IPS DF 19.7 (cell line): ENCODE measurements at regions not wholly inside any gene's neighbourhood (a gene's known extent, or its start where the extent isn't known, plus 50 kb on each side); places are given as distances from the start of the nearest gene placed in this dataset.

Experiments
- DNase-seq: peaks from one replicate; pipeline ENCODE4 v3.0.0-alpha.2; 2013; ENCODE audit warnings: low read depth, low spot score

DNA sequence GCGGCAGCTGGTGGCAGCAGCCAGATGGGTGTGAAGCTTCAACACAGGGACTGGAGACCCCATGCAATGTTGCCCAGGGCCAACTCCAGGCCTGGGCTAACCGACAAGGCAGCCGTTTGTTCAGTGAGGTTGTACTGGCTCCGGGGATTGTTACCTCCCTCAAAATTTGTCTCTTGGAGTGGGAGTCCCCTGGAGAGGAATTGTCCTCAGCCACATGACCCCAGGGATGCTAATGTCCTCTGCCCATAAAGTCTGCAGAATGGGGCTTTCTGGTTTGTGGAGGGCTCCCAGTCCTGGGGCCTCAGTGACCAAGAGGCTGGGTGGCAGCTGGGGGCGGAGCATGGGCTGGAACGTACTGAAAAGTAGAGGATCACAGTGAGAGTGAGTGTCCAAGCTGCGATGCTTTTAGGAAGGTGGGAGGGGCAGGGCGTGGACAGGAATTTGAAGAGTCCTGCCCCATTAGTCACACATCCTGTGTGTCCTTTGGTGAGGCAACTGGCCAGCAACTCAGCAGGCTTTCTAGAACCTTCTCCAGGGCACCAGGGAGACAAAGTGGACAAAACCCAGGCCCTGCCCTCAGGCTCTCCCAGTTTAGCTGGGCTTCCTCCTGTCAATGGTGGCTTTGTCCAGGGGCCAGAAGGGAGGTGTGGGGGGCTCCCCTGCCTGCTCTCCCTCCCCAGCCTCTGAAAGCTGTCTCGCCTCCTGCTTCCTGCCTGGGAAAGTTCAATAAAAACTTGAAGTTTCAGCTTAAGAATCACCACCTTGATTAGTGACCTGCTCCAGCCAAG lies 114.0 kb downstream of the NSG2 start:
- no peak for DNase-seq

DNA sequence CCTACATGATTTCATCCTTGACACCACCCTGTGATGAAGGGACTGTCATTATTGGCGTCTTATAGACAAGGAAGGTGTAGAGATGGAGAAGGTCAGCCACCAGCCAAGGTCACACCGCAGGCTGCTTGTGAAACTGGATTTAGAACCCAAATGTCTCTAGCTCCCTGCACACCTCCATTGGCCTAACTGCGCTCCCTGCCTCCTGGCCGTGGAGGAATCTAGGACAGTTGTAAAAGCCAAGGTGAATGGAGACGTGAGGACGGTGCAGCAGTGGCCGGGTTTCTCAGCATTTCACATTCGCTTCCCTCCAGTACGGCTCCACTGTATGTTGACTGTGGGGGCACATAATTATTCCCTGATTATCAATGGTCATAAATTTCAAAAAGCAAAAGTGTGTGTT lies 119.9 kb downstream of the NSG2 start:
- DNase-seq = no peak

DNA sequence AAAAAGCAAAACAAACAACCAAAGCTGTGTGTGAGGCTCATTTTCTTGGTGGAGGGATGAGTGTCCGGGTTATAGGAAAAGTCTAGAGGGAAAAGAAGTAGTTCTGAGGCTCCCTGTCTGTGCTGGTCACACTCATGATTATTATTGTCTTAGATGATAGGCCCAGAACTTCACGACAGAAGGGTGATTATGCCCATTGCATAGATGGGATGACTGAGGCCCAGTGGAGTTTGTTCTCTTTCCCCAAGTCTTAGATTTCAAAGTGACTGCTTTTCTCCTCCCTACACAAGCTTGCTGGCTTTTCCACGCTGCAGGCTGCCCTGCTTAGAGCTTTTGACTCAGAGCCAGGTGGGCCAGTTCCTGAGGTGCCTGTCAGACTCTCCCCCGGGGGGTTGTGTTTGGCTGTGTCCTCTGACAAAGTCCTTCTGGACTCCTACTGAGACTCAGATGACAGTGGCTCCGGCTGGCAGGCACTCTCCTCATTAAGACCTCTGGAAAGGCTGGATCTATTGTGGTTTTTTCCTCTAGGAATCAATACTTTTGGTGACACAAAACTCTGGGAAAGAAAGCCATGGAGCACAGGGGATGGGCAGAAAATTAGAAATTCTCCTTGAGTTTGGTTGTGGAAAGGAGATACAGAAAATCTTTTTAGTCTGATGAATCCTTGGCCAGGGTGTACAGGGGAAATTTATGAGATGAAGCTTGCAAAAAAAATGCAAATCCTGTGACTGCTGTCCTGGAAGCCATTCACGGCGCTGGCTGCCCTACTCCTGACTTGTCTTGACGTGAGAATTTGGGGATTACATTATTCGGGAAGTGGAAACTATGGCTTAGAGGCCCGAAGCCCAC lies 120.9 kb downstream of the NSG2 start:
- no peak for DNase-seq

DNA sequence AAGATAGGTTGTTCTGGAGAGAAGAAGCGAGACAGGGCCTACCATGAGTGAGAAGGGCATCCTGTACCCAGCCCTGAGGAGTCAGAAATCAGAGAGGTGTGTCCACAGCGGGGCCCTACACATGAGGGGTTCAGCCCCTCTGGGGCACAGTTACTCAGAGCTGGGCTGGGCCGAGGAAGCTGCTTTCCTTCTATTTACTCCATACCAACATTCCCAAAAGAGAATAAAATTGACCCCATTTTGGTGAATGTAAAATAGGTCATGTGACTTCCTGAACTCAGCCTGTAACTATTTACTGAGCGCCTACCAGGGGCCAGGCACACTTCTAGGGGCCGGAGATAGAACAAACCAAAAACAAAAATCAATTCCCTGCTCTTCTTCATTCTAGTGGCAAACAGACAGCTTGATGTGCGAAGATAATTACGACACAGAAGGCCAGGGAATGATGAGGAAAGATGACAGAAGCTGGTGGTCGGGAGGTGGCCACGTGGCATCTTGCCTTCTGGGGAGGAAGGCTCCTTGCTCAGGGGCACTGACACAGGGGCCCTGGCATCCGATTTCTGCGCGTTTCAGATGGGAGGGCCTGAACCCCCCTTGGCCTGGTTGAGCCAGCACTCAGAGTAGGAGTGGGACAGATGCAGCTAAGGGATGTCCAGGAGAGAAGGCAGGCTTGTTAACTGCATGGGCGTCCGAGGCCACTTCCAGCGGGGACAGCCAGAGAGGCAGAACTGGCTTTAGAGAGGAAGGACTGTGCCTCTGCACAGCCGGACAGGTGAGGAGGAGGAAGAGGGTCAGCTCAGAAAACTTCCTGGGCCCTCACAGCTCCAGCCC lies 121.8 kb downstream of the NSG2 start:
- no peak for DNase-seq

DNA sequence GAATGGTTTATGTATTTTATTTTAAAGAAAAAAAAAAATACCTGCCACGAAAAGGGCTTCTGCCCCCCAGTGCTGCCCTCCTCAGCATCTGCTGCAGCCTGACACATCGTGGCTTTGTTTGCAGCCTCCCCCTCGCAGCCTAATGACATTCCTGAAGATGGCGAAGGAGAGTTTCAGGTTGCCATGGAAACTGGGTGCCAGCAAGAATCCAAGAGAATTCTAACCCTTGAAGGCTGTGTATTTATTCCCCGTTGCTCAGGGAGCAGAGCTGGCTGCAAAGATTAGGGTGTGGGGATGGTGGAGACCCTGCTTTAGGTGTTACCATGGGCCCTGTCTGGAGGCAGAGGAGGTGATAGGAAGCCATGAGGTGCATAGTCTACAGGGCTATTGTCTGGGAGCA lies 126.6 kb downstream of the NSG2 start:
- DNase-seq = no peak

DNA sequence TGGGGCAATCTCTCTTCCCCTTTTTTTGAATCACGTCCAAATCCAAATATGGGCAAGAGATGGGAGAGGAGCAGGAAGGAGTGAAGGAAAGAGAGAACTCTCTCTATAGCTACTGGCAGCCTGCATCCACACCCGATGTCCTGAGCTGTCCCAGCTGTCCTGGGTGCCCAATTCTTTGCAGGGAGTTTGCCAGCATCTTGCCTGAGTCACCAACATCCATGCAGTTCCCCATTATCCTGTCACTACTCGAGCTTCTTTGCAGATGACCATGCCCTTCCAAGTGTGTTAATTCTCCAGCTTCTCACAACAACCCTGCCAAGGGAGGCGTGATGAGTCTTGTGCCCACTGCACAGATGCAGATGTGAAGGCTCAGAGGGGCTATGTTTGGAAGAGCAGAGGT lies 127.1 kb downstream of the NSG2 start:
- no peak for DNase-seq

DNA sequence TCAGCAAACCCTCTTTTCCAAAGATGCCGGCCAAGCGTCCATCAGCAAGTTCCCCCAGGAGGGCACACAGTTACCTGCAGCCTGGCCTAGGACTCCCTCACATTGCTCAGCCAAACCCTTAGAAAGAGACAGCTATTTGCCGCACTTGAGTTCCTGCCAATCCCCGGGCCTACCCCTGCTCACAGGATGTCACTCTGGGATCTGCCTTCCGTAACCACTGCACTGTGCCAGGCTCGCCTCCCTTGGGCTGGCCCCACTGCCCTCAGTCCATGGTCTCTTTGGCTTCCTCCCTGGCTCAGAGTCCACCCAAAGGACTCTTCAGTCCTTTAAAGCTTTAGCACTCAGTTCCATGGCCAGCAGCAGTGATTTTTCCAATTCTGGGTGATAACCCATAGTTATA lies 128.3 kb downstream of the NSG2 start:
- no peak for DNase-seq

DNA sequence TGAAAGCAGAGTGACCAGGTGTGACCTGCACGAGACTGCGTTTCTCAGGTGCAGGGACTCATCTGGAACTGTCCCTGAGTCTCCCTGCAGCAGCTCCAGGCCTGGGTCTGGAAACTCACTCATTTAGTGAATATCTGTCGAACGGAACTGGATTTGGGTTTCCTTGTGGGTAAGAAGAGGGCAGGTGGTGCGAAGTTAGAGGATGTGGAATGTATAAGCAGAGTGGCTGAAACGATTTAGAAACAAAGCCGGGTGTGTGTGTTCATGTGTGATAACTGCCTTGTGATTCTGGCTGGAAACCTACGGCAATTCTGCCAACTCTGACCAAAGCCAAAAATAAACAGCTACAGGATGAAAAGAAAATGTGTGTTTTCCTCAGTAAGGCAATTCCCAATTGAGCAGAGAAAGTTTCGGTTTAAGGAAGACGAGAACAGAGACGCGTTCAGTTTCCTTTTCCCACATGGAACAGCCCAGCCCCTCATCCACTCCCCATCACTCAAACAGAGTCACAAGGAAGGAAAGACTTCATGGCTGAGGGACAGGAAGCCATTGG lies 130.3 kb downstream of the NSG2 start:
- no peak for DNase-seq

DNA sequence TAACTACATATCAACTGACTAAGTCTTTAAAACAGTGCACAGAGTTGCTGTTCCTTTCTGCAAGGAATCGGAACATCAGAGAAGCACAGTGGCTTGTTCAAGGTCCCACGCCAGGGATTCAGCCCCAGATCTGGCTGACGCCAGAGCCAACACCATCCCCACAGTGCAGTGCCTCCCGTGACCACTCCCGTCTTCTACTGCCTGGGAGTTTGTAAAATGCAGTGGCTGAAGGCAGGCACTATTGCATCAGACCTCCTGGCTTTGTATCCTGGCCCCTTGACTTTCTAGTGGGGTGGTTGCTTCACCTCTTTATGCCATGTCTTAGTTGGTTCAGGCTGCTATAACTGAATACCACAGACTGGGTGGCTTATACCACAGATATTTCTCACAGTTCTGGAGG lies 131.0 kb downstream of the NSG2 start:
- DNase-seq = no peak

DNA sequence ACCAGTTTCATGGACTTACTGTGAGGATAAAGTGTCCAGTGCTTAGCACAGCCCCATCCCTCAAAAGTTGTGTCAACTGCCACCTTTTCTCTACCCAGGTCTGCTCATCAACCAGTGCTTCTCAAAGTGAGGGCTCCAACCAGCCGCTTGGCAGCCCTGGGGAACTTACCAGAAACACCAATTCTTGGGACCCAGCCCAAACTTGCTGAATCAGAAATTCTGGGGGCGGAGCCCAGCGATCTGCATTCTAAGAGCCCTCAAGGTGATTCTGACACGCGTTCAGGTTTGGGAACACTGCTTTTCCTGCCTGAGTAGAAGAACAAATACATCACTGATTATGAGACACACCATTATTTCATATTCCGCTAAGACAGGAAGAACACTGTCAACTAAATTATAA lies 132.0 kb downstream of the NSG2 start:
- DNase-seq = no peak

DNA sequence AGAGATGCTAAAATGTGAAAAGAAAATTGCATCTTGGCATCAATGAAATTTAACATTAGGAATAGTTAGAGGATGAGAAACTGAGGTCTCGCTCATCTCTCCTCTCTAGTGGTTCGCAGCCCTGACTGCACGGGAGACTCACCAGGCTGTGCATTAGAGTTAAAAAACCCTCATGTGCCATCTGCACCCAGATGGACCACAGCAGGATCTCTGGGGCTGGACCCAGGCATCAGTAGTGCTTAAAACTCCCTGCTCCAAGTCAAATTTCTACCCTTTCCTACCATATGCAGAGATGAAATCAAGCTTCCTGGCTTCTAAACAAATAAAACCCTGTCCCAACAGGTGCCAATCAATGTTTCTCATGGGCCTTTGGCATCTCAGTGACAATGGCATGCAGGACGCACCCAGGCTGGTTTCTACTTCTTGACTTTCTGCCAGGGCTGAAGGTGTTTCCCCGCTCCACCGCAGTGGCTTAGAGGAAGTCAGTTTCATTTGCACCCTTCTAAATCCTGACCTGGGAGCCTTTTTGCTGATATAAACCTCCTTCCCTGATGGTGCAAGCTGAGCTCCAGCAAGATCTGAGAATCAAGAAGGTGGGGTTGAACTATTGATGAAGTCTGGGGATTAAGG lies 132.6 kb downstream of the NSG2 start:
- DNase-seq = no peak

DNA sequence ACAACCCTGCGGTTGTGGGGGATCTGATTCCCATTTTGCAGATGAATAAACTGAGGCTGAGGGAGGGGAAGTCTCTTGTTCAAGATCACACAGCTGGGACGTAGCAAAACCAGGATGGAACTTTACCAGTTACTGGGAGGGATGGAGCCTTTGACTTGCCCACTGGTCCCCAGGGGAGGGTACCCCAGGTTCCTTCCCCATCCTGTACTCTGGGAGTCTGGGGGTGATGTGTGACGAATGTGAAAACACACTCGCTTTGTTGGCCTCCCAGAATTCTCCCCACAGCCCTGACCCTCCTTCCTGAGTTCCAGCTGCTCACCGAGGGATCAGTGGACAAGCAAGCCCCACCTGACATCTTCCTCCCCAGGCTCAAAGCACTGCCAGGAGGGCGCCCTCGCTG lies 135.1 kb downstream of the NSG2 start:
- DNase-seq = no peak

DNA sequence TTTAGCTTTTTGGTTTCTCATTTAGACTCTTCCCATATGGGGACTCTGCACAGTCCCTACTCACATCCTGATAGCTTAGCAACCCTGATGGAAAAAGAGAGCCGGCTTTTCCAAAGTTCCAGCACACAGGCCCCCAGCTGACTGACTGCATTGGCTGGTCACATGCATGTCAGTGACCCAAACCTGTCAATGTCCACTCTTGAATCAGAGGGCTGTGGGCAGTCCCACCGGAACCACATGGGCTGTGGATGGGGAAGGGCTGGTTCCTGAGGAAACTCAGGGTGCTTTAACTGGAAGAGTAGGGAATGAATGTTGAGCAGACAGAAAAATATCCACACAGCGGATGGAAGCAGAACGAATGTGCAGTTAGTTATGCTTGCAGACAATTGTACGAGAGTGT lies 136.6 kb downstream of the NSG2 start:
- DNase-seq = no peak

DNA sequence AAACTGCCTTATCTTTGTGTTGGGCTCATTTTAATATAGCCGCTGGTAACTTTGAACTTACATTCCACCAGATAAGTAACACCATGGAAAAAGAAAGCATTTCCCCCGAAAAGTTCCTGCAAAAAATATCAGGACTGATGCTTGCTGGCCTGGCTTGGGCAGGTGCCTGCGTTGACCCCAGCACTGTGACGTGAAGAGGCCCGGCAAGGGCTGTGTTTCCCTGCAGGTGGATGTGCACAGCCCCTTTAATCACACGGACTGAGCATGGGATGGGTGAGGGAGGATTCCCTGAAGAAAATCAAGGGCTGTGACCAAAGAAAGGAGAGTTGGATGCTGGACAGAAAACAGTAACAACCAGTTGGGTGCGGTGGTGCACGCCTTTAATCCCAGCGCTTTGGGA lies 138.2 kb downstream of the NSG2 start:
- DNase-seq = no peak

DNA sequence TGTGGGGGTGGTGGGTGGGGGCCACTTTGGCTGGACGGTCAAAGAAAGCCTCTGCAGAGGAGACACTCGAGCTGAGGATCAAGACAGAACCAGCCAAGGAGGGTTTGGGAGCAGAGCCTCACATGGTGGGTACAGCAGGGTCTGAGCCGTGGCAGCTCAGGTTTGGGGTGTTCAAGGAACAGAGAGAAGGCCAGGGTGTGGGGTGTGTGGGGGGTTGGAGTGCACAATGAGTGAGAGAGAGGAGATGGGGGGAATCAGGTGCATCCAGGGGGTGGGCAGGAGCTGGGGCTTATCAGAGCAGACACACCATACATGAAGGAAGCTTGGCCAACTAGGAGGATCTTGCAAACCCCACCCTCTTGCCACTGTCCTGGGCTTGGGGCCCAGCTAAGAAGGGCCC lies 140.0 kb downstream of the NSG2 start:
- no peak for DNase-seq

DNA sequence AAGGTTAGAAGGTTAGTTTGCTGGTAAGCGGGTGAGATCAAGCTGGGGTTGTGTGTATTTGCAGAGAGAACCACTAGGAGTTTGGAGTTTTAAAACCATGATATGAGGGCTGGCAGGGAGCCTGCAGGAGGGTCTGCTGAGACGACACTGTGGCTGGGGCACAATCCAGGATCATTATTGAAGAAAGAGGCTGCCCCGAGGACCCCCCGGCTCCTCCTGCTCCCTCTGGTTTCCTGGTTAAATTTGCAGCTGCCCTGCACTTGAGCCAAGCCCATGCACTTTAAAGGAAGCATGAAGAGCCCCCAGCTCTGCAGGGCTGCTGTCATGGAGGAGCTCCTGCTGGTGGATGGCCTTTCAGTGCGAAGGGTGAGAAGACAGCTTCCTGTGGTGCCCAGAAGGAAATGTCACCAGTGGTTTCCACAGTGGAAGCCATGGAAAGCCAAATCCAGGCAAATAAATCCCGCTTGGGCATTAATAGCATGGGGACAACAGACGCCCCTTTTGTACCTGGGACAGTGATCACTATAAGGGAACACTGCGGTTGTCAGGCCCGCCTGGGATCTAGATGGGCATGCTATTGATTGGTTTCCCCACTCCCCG lies 140.7 kb downstream of the NSG2 start:
- DNase-seq = no peak

DNA sequence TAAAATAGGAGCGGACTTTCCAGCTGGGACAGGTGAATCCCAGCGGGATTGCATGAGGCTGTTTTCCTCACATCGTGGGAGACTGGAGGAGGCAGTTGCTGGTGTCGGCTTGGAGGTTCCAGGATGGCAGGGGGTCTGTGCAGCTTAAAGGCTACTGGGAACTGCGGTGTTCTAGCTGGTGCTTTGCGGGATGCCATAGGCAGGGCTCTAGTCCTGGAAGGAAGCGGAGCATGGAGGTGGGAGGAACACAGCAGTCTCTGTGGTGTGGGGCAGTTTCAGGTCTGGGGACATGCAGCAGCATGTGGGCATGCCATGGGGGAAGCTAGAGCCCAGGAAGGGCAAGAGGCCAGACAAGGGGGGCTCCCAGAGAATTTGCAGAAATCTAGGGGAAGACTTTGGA lies 141.5 kb downstream of the NSG2 start:
- DNase-seq = no peak

DNA sequence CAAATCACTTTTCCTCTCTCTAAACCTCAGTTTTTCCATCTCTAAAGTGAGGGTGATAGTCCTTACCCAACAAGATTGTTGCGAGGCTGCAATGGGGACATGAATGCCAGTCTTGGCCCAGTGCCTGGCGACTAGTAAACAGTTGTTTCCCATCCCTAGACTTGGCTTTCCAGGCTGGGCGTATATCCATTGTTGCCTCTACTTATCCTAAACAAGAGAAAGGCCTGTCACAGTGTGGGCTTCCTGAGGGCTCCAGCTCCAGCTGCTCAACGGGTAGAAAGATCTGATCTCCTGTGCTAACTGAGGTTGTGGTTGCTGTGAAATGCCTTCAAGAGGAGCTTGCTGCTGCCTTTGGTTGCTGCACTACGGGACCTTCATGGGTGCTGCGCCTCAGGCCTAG lies 142.0 kb downstream of the NSG2 start:
- no peak for DNase-seq

DNA sequence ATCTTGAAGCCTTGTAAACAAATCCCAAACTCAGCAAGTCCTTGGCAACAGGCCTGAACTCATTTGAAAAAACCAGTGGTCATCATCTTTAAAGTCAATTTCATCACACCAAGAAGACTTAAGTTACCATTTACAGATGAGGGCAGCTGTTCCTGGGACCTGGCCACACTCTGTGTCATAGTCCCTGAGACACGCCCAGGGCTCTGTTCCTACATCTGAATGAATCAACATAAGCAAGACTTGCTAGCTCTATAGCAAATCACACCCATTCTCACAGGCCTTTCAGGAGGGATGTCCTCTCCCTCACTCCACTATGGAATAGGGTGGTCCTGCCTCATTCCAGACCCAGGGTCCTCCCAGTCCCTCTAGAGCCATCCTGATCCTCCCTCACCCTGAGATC lies 142.8 kb downstream of the NSG2 start:
- DNase-seq = no peak

DNA sequence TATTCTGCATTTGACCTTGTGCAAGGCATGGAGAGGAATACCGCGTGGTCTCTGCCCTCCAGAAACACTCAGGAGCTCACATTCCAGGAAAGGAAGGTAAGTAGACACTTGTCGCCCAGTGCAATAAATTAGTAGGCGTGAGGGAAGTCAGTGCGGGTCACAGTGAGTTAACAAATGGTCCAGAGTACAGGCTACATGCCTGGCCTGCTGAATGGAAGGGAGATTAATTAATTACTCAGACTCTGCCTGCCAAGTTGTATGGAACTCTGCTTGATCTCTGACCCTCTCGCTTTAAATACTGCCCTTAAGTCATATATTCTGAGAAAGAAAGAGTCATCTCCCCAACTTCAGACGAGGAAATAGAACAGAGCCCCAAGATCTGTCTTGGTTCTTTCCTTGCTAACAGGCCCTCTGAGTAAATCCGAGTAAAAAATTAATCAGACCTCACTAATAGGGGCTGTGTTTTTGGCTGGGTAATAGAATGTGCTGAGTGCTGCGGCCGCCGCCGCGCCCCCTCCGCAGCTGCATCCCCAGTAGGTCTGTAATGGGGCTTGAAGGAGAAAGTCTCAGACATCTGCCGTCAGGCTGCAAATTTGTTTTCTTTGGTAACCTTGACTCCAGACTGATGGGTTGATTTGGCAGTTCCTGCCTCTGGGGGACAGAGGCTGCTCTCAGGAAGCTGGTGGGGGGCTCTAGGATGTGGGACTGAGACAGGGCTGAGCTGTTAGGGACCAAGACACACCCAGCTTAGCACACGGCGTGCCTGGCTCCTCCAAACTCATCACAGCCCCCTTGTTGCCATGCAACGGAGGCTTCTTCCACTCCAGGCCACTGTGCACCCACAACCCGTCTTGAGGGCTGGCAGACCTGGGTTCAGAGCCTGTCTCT lies 144.4 kb downstream of the NSG2 start:
- no peak for DNase-seq
